ENCODE measurements at regions not wholly inside any gene's neighbourhood (a gene's known extent, or its start where the extent isn't known, plus 50 kb on each side); places are given as distances from the start of the nearest gene placed in this dataset.

DNA sequence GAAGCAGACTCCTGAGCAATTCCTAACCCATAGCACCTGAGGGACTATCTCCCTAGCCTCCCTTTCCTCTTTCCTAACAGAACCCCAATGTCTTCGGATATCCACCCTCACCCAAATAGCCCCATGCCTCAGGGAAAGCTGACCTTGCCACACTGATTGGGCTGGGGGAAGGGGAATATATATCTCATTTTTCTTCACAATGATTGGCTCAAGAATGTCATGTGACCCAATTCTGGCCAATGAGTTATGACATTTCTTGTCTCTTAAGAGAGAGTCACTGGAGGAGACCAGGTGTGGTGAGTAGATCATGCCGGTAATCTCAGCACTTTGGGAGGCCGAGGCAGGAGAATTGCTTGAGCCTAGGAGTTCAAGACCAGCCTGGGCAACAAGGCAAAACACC, 71.9 kb upstream of the NLK start:
- no peak overlapping the region for H3K27ac ChIP-seq
- H3K4me3 ChIP-seq = no peak overlapping the region
- no peaks in the 10 kb centered on the region for H4K20me1 ChIP-seq
- H3K9ac ChIP-seq = no peak overlapping the region
- H3K9me3 ChIP-seq = no peaks in the 10 kb centered on the region
- H3K4me2 ChIP-seq = no peak overlapping the region
- H3K36me3 ChIP-seq = no peaks in the 10 kb centered on the region
- no peaks in the 10 kb centered on the region for H3K4me1 ChIP-seq
- no peak for TF ChIP-seq Cebpa-rat (IDR thresholded peaks at IDR 0.05)
- no peaks in the 10 kb centered on the region for H3K27me3 ChIP-seq

GRCh38 chr17:27973258-27974044, 69.0 kb upstream of the NLK start:
- no peak overlapping the region for H3K9ac ChIP-seq
- H3K9me3 ChIP-seq = no peaks in the 10 kb centered on the region
- no peaks in the 10 kb centered on the region for H3K27me3 ChIP-seq
- H3K4me2 ChIP-seq = no peak overlapping the region
- TF ChIP-seq Cebpa-rat (IDR thresholded peaks at IDR 0.05) = no peak
- H4K20me1 ChIP-seq = no peaks in the 10 kb centered on the region
- H3K36me3 ChIP-seq = no peaks in the 10 kb centered on the region
- no peak overlapping the region for H3K4me3 ChIP-seq
- H3K27ac ChIP-seq = no peak overlapping the region
- peaks cover 7% of the 10 kb centered on the region for H3K4me1 ChIP-seq

DNA sequence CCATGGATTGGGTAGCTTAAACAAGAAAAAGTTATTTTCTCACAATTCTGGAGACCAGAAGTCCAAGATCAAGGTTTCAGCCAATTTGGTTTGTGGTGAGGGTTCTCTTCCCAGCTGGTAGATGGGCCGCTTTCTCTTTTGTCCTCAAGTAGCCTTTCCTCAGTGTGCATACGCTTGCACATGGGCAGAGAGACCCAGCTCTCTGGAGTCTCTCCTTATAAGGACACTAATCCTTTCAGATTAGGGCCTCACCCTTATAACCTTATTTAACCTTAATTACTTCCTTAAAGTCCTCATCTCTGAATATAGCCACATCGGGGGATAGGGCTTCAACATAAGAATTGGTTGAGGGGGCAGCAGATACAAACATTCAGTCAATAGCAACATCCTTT, 68.4 kb upstream of the NLK start:
- H3K27me3 ChIP-seq = no peaks in the 10 kb centered on the region
- H4K20me1 ChIP-seq = no peaks in the 10 kb centered on the region
- no peak overlapping the region for H3K9ac ChIP-seq
- H3K4me3 ChIP-seq = no peak overlapping the region
- no peak overlapping the region for H3K4me2 ChIP-seq
- no peaks in the 10 kb centered on the region for H3K36me3 ChIP-seq
- peaks cover 7% of the 10 kb centered on the region for H3K4me1 ChIP-seq
- H3K9me3 ChIP-seq = no peaks in the 10 kb centered on the region
- TF ChIP-seq Cebpa-rat (IDR thresholded peaks at IDR 0.05) = no peak
- H3K27ac ChIP-seq = no peak overlapping the region

GRCh38 chr17:27974531-27975145, 67.8 kb upstream of the NLK start:
- Histone ChIP-seq H3K4me1 (peaks cover 7% of the 10 kb centered on the region), H3K27me3 (no peaks in the 10 kb centered on the region), H3K9ac (no peak overlapping the region), H4K20me1 (no peaks in the 10 kb centered on the region), H3K36me3 (no peaks in the 10 kb centered on the region), H3K27ac (no peak overlapping the region), H3K4me3 (no peak overlapping the region), H3K4me2 (no peak overlapping the region), H3K9me3 (no peaks in the 10 kb centered on the region)
- TF ChIP-seq Cebpa-rat (IDR thresholded peaks at IDR 0.05) = no peak

GRCh38 chr17:27975146-27976011, 67.1 kb upstream of the NLK start:
- Histone ChIP-seq H3K4me2 (no peak overlapping the region), H3K36me3 (no peaks in the 10 kb centered on the region), H3K27ac (no peak overlapping the region), H3K9ac (no peak overlapping the region), H4K20me1 (no peaks in the 10 kb centered on the region), H3K4me3 (no peak overlapping the region), H3K9me3 (no peaks in the 10 kb centered on the region), H3K27me3 (no peaks in the 10 kb centered on the region), H3K4me1 (peaks cover 7% of the 10 kb centered on the region)
- TF ChIP-seq Cebpa-rat (IDR thresholded peaks at IDR 0.05) = no peak

DNA sequence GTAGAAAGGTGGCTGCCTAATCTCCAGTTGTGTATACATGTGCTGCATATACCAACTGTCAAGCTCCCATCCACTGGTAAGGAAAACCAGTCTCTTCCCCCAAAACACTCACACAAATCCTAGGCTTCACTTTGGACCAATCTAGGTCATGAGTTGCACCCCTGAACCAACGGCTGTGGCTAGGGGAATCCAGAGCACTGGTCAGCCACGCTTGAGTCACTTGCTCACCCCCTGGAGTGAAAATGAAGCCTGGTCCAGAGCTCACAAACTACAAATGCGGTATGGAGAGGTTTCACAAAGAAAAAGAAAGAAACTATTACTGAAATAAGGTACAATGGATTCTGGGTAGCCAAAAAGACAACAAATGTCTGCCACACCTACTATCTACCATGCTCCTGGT, 66.1 kb upstream of the NLK start:
- Histone ChIP-seq H3K9me3 (no peaks in the 10 kb centered on the region), H3K9ac (no peak overlapping the region), H4K20me1 (no peaks in the 10 kb centered on the region), H3K4me3 (no peak overlapping the region), H3K36me3 (no peaks in the 10 kb centered on the region), H3K4me1 (peaks cover 7% of the 10 kb centered on the region), H3K4me2 (no peak overlapping the region), H3K27me3 (no peaks in the 10 kb centered on the region), H3K27ac (no peak overlapping the region)
- no peak for TF ChIP-seq Cebpa-rat (IDR thresholded peaks at IDR 0.05)

DNA sequence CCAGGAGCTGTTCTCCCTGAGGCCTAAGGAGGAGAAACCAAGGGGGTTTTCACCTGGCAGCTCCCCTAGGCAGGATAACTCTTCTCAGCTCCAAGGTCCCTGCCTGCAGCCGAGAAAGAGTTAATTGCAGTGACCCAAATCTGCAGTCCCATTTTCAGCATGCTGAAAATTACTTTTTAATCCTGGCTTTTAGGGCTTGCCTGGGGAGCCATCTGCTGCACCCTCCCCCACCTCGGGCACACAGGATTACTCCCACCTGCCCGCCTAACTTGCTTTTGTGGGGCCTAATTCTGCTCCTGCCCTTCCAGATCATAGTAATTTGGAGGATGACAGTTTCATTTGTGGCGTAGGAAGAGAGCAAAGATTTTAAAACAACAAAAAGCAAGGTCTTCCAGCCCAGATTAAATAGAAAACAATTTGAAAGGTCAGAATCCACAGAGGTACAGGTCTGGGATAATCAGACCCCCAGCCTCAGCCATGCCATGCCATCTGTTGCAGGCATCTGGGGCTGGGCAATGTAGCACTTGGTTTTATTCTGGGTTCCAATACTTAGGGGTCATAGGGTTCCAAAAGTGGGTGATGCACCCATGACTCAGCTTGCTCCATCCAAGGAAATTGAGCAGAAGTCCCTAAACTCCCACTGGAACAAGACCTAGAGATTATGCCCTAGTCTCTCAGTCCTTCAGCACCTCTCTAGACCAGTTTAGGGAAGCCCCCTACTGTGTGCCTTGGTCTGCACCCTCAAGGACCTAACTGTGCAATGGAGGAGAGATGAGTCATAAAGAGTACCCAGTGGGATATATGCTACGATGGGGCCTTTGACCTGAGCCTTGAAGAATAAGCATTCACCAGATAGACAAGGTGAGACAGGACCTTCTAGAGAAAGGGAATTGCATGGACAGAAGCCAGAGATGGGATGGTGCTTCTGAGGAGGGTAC, 64.5 kb upstream of the NLK start:
- peaks cover 7% of the 10 kb centered on the region for H3K4me1 ChIP-seq
- H3K27me3 ChIP-seq = no peaks in the 10 kb centered on the region
- H3K36me3 ChIP-seq = no peaks in the 10 kb centered on the region
- H3K9ac ChIP-seq = no peak overlapping the region
- no peak overlapping the region for H3K4me3 ChIP-seq
- H4K20me1 ChIP-seq = no peaks in the 10 kb centered on the region
- H3K27ac ChIP-seq = no peak overlapping the region
- no peak for TF ChIP-seq Cebpa-rat (IDR thresholded peaks at IDR 0.05)
- peak overlapping the region; percentile 9; the same call in 1 of the 2 replicates for H3K4me2 ChIP-seq
- H3K9me3 ChIP-seq = no peaks in the 10 kb centered on the region

DNA sequence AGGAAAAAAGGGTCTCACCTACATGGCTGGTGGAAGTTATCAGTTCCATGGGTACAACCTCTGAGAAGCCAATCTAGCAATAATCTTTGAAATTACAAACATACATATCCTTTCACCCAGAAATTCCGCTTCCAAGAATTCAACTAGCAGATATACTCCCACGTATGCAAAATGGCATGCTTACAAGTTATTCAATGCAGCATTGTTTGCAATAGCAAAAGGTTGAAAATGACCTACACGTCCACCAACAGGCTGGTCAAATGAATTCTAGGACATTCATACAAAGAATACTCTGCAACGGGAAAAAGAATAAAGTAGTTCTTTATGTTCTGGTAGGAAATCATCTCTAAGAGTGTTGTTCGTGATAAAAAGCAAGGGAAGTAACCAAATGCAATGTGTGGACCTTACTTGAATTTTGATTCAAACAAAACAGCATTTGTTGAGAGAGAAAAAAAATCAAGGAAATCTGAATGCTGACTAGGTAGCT, 63.7 kb upstream of the NLK start:
- Histone ChIP-seq H3K4me3 (no peak overlapping the region), H3K36me3 (no peaks in the 10 kb centered on the region), H3K27ac (no peak overlapping the region), H3K4me1 (peaks cover 7% of the 10 kb centered on the region), H3K27me3 (no peaks in the 10 kb centered on the region), H4K20me1 (no peaks in the 10 kb centered on the region), H3K9ac (no peak overlapping the region), H3K9me3 (no peaks in the 10 kb centered on the region), H3K4me2 (no peak overlapping the region)
- TF ChIP-seq Cebpa-rat (IDR thresholded peaks at IDR 0.05) = no peak

GRCh38 chr17:27980043-27980442, 62.4 kb upstream of the NLK start:
- H3K4me2 ChIP-seq = no peak overlapping the region
- H3K27ac ChIP-seq = no peak overlapping the region
- TF ChIP-seq Cebpa-rat (IDR thresholded peaks at IDR 0.05) = no peak
- no peaks in the 10 kb centered on the region for H3K36me3 ChIP-seq
- no peak overlapping the region for H3K4me3 ChIP-seq
- no peaks in the 10 kb centered on the region for H4K20me1 ChIP-seq
- H3K9ac ChIP-seq = no peak overlapping the region
- peaks cover 11% of the 10 kb centered on the region for H3K4me1 ChIP-seq
- H3K27me3 ChIP-seq = no peaks in the 10 kb centered on the region
- H3K9me3 ChIP-seq = no peaks in the 10 kb centered on the region
